Brain microvascular endothelial cell (primary cell): ENCODE measurements at regions not wholly inside any gene's neighbourhood (a gene's known extent, or its start where the extent isn't known, plus 50 kb on each side); places are given as distances from the start of the nearest gene placed in this dataset.

Experiments
- DNase-seq: peaks from one replicate; pipeline ENCODE4 v3.0.0-alpha.2; 2020
- H3K27ac ChIP-seq: fragments of 250-450 bp; sonication (Bioruptor Pico); 2 replicates; pipeline ENCODE4 v1.5.1; 2020; ENCODE audit warnings: mild to moderate bottlenecking, moderate library complexity
- H3K27me3 ChIP-seq: fragments of 250-450 bp; sonication (Bioruptor Pico); replicated peaks from 2 replicates; pipeline ENCODE4 v1.5.1; 2020; ENCODE audit warnings: mild to moderate bottlenecking
- H3K36me3 ChIP-seq: fragments of 250-450 bp; sonication (Bioruptor Pico); replicated peaks from 2 replicates; pipeline ENCODE4 v1.5.1; 2020; ENCODE audit warnings: mild to moderate bottlenecking
- H3K4me3 ChIP-seq: 2 replicates; pipeline ENCODE4 v1.5.1; 2011; ENCODE audit warnings: low read depth, mild to moderate bottlenecking, control low read depth, low read length, moderate library complexity
- CTCF ChIP-seq: IDR thresholded peaks from 2 replicates; pipeline ENCODE4 v1.5.1; 2011; ENCODE audit warnings: low read depth, mild to moderate bottlenecking, moderate library complexity, low read length, control low read depth, inconsistent platforms; ENCODE audit errors: missing control alignments
- in situ Hi-C: cut with HindIII; loops from 2 replicates; pipeline ENCODE4 v1.10.0; 2017; ENCODE audit warnings: low sequenced_read_pairs, low pct_ligation_motif_present

- in situ Hi-C loops, result no loop called here
- H3K27ac ChIP-seq, result no peak overlapping the region
- no peak for DNase-seq
- no peak for TF ChIP-seq CTCF
- H3K4me3 ChIP-seq, result no peak overlapping the region
- no peaks in the 10 kb centered on the region for H3K27me3 ChIP-seq
- H3K36me3 ChIP-seq, result no peaks in the 10 kb centered on the region
Measured at GRCh38 chr2:151024696-151025251, 236.9 kb downstream of the RBM43 start.

- H3K27ac ChIP-seq, result no peak overlapping the region
- no peak for DNase-seq
- in situ Hi-C loops, result no loop called here
- no peak for TF ChIP-seq CTCF
- no peak overlapping the region for H3K4me3 ChIP-seq
- no peaks in the 10 kb centered on the region for H3K36me3 ChIP-seq
- H3K27me3 ChIP-seq, result no peaks in the 10 kb centered on the region
Measured at GRCh38 chr2:151021747-151022452, 239.8 kb downstream of the RBM43 start.

GRCh38 chr2:151020411-151020810, 241.3 kb downstream of the RBM43 start:
- no peak overlapping the region for H3K4me3 ChIP-seq
- in situ Hi-C loops, result no loop called here
- H3K36me3 ChIP-seq, result no peaks in the 10 kb centered on the region
- no peak for TF ChIP-seq CTCF
- H3K27me3 ChIP-seq, result no peaks in the 10 kb centered on the region
- DNase-seq, result no peak
- no peak overlapping the region for H3K27ac ChIP-seq

- no peaks in the 10 kb centered on the region for H3K27me3 ChIP-seq
- H3K36me3 ChIP-seq, result no peaks in the 10 kb centered on the region
- TF ChIP-seq CTCF, result no peak
- no peak overlapping the region for H3K4me3 ChIP-seq
- in situ Hi-C loops, result no loop called here
- no peak for DNase-seq
- no peak overlapping the region for H3K27ac ChIP-seq
Measured at GRCh38 chr2:151009437-151010175, 252.1 kb downstream of the RBM43 start.

GRCh38 chr2:151007365-151007764, 254.3 kb downstream of the RBM43 start:
- no peaks in the 10 kb centered on the region for H3K36me3 ChIP-seq
- no peak for TF ChIP-seq CTCF
- no peak overlapping the region for H3K27ac ChIP-seq
- H3K4me3 ChIP-seq, result no peak overlapping the region
- in situ Hi-C loops, result no loop called here
- no peak for DNase-seq
- H3K27me3 ChIP-seq, result no peaks in the 10 kb centered on the region
